HG03460 (cell line): ENCODE measurements at regions not wholly inside any gene's neighbourhood (a gene's known extent, or its start where the extent isn't known, plus 50 kb on each side); places are given as distances from the start of the nearest gene placed in this dataset.

Source experiments
- ATAC-seq: cut with Tn5 transposase; IDR thresholded peaks from one replicate; pipeline ENCODE4 v1.9.1; 2021; ENCODE audit not compliant: unreplicated experiment

DNA sequence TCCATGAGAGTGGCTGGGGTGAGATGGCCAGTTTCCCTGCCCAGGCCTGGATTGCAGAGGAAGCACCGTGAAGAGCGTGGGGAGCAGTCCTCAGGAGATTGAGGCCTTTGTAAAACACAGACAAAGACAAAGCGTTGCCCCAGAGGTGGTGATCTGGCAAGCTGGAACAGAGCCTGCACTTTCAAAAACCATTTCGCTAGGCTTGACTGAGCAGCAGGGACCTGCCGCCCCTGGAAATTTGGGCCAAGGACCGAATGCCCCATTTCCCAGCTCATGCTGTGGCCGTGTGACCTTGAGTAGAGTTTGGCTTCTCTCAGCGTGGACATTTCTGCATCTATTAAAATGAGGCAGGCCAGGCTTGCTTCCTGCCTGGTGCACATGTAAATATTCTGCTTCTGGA is 381.4 kb downstream of the BCOR start:
- no peak for ATAC-seq

DNA sequence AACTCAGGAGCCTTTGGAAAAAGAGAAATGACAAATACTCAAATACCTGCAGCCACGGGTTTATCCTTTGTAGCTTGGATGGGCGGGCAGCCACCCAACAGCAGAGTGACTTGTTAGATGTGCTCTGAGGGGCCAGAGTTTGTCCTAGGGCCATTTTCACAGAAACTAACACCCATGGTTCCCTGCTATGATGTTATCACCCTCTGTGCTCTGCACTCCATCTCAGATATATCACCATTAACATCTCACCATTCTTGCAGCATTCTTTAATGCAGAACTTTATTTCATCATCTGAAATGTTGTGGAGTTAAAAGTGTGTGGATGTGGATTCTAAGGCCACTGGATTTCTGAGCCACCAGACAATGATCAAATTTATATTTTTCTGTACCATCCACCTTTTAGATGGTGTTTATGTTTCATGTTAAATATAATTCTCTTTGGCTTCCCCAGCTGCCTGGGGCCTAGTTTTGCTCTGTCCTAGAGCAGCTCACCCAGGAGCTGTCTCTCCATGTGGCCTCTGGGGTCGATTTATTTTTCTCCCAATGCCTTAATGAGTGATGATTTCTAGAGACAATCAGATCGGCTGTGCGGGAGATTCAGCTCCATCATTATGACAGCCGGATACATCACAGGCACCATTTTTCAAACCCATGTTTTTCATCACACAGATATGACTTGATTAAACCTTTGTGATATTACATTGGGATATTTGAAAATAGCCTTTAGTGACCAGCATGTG is 380.8 kb downstream of the BCOR start:
- no peak for ATAC-seq

DNA sequence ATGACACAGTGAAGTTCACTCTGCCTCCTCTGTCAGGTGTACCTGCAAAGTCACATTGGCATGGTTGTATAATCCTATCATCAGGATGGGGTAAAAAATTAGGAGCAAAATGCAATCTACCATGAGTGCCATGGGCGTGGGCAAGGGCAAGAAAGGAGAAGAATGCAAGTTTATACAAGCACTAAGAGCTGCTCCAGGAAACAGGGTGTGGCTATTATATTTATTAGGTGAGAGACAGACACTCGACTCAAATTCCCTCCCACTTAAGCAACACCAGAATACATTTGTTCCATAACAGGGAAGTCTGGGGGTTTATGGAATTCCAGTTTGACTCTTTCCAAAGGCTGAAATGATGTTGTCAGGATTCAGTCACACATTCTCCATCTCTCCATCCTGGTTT is 378.8 kb downstream of the BCOR start:
- no peak for ATAC-seq

DNA sequence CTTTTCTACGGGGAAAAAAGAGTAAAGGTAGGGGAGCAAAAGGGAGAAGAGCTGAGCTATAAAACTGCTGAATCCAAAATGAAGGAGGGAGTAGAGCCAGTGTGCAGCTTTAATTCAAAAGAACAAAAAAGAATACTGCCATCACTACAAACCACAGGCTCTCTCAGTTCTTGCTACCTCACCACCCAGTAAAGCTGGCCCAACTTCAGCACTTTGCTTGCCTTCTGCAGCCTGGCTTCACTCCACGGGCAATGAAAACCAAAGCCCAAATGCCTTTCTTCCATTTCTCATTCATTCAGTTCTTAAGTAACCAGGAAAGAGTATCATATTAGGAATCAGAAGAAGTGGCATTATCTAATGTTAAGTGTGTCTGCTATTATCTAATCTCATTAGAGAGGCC is 376.8 kb downstream of the BCOR start:
- ATAC-seq: no peak

DNA sequence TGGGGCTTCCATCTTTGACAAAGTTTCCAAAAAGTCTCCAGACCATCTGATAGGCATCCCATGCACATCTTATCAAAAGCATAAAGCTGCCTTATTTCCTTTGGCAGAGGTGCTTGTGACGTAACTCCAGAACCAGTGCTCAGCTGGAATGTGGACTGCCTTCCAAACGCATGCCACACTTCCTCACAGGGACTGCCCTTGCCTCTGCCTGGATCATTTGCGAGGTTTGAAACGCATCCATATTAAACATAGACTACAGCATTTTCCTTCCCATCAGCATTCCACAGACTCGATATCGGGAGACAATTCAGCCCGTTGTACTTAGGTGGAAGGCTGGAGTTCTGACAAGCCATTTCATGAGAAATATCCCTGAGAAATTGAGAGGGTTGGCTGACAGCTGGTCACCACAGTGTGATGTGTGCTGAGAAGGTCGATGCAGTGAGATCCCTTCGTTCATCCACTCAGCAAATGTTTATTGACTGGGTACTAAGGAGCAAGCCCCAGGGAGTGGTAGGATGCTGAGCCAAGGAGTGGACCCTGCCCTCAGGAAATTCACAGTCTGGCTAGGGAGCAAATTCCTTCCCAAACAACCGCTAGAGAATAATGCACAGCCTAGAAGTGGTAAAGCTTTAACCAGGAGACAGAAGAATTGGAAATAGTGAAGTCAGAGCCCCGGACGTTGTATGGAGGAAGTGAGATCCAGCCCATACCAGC is 376.0 kb downstream of the BCOR start:
- ATAC-seq: no peak

DNA sequence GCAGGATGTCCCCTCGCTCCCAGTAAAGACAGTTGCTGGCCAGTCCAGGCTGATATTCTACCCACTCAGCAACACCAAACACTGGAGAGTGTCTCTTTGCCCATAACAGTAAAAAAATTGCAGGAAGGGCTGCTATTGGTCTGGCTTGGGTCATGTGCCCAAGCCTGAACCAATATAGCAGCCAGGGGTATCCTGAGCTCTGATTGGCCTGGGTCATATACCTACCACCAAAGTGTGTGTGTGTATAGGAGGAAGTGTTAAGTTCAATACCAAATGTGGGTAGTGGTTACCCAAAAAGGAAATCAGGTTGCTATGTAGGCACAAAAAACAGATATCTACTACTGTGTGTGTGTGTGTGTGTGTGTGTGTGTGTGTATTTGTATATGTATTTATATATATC is 373.2 kb downstream of the BCOR start:
- no peak for ATAC-seq

DNA sequence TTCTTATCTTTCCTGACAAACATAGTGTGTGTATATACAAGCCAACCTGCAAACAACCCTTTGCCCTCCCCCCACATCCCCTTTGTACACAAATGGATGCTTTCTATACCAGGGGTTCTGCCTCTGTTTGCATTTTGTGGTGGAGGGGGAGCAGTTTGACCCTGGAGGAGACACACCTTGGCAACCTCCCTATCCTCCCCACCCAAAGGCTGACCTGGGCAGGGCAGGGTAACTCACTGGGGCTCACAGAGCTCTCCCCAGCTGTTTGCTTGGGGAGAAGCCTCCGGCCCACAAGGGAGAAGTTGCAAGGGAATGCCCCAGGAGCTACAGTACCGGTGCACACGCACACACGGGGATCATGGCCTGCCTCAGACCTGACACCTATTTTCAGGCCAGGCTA is 372.6 kb downstream of the BCOR start:
- ATAC-seq: no peak

DNA sequence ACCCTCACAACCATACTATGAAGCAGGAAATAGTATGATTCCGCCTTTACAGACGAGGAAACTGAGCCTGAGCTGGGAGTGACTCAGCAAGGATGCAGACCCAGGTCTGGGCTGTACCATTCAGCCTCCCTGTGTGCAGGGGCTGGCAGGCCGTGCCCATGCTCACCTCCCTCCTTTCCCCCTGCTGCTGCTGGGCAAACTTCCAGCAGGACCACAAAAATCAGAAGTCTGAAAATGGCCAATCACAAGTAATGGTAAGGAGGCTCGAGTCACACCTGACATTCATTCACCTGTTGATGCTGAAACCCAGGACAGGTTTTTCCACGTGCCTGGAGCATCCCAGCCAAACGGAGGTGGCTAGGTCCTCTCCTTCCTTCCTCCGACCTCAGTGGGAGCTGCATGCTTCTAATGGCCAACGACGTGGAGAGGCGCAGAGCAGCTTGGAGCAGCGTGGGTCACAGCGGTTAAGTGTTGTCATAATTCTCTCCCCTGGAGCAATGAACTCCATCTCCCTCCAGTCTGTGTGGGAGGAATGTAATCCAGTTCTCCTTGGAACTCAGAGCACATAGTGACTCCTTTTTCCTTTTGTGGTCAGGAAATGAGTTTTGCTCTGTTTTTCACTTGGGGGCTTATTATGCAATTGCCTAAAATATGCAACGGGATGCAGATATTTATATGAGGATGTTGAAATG is 371.7 kb downstream of the BCOR start:
- no peak for ATAC-seq

DNA sequence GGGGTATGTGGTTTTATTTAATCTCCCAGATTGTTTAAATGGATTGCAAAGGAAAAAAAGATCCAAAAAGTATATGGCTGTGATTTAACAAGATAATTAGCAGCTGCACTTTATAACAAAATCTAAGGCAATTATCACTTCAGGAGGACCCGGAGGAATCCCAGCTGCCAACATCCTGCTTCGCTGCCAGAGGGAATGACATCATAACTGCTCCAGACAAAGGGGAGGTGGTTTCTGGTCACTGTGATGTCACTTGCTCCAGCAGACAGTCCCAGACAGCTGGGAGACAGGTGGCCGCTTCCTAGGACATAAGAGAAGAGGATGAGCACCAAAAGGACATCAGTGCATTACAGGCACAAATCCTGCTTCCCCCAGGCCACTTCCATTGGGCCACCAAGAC is 371.0 kb downstream of the BCOR start:
- no peak for ATAC-seq

DNA sequence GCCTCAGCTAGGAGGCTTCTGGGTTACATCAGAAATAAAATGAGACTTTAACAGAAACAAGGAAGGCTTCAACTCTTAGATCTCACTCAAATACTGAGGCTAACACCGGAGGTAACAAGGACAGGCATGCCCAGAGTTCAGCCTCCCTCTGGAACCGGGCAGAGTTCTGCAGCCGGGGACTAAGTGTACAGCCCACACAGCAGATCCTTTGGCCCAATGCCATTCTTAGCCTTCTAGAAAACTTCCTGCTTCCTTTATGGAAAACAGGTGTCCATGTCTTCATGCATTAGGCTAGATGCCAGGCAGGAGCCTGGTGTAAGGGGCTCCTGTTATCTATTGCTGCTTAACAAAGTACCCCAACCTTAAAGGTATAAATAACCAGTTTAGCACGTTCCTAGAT is 369.7 kb downstream of the BCOR start:
- ATAC-seq: no peak

DNA sequence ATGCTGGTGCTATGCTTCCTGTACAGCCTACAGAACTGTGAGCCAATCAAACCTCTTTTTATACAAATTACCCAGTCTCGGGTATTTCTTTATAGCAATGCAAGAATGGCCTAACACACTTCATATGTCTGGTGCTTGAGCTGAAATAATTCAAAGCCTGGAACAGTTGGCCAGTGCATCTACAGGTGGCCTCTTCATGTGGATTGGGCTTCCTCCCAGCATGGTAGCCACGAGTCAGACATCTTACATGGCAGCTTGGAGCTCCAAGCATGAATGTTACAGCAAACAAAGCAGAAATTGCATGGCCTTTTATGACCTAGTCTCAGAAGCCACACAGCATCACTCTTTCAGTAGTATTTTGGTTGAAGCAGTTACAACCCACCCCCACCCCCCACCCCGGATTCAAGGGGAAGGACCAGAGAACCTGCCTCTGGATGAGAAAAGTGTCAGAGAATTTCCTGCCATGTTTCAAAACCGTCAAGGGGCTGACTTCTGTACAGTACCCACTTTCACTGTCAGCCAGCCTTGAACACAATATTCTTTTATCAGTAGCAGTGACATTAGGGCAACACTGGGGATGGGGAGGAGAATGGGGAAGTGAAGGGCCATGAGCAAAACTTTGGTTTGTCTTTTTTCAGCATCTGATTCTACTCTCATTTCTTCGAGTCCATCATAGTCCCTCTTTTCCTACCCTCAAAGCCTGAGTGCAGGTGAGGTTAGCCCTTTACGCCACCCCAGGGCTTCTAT is 368.7 kb downstream of the BCOR start:
- no peak for ATAC-seq

DNA sequence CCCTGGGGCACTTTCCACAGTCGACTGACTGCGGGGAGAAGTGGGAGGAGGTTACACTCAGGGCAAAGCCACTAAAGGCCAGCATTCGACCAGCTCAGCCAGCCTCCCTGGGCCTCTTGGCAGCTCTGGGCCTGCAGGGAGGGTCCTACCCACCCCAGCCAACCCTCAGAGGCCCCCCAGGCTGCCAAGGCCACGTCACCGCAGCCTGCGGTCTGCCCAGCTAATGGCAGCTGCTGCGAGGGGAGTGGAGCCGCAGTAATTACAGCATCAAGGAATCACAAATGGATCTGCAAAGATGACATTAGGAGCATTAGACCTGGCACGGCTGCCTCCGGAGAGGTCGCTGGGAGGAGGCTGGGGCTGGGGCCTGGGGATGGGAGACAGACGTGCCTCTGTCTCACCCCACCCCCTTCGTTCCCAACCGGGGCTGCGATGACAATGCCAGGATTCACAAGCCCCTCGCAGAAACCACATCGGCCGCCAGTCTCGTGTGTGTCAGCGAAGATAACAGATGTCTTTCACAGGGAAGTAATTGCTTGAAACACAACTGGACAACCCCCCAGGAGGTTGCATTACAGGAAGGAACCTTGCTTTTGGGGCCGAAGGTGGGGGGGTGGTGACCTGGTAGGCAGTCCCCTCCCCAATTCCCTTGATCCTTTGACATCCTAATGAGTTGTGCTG is 367.6 kb downstream of the BCOR start:
- ATAC-seq: no peak

DNA sequence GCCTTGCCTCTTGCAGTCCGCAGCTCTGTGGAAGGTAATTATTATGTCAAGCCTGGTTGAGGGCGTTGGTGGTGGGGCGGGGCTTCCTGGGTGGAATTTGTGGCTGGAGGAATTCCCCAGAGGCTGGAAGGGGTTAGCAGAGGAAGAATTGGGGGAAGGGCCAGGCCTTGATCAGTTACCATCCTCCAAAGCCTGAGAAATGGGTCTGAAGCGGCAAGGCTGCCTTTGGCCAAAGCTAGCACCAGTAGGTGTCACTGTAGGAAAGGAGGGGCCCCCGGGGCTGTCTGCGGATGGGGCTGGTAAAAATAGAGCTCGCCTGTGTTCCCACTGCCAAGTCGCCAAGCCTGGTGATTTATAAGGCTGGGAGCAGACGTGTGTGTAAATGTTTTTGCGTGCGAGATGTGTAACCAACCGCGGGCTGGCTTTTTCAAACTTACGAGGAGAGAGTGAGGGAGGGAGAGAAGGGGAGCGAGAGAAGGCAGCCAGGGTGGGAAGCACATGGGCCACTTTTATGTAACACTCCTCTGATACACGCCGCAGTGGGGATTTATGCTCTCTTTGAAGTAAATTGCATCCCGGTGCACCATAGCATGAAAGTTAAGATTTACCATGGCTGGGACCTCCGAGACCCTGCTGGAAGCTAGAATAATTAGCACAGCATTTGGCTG is 367.0 kb downstream of the BCOR start:
- no peak for ATAC-seq

DNA sequence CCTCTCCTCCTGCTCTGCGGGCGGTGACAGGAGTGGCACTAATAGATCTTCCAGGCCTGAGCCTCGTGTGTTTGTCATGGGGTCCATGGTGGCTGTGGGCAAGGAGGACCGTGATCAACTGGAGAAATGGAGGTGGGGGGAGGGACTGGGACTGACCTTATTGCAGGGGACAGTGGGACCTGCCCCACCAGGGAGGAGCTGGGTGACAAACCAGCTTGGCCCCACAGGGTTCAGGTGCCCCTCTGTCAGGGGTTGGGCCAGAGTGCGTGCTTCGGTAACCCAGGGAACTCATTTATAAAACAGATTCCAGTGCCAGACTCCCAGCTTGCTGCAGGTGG is 366.5 kb downstream of the BCOR start:
- no peak for ATAC-seq

DNA sequence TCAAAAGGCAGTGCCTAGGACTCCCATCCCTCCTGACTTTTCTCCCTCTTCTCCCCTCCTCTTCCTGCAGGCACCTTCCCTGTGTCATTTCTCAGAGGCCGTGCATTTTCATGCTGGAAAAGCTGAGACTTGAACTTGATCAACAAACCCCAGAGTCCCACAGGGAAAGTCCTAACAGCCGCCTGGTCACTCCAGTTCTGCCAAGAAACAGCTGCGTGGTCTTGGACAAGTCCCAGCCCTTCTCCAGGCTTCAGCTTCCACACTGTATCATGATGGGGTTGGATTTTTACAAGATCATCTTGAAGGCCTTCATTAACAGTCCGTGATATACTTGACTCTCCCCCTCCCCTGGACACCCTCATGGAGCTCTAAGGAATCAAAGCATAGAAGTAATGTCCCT is 366.0 kb downstream of the BCOR start:
- ATAC-seq: no peak

DNA sequence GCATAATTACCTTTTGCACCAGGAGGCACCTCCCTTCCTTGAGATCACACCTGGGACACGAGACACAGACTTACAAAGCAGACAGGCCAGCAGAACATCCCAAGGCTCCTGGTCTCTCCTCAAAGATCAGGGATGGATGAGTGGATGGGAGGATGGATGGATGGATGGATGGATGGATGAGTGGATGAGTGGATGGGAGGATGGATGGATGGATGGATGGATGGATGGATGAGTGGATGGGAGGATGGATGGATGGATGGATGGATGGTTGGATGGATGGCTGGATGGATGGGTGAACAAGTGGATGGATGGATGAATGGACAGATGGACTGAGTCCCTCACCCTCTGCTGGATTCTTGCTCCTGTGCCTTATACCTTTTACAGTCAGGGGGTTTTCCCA is 364.0 kb downstream of the BCOR start:
- ATAC-seq: no peak

DNA sequence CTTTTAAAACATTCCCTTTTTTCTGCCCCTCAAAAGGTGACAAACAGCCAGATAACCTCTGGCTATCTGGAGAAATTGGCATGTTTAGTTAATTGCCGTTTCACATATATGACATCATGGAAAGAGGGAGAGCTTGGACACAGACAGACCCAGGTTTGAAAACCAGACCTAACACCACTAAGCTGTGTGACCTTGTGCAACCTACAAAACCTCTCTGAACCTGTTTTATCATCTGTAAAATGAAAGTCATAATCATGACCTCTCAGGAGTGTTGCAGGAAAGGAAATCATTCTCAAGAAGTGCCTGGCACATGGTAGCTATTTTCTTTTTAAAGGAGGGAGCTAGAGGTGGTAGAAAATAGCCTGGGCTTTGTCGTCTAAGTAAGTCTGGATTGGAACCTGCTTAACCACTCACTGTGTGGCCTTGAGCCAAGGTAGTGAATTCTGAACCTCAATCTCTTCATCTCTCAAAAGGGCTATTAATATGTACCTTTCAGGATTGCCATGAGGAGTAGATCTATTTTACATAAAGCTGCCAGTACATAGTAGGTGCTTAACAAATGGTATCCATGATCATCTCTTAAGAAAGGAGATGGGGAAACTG is 363.5 kb downstream of the BCOR start:
- ATAC-seq: no peak

DNA sequence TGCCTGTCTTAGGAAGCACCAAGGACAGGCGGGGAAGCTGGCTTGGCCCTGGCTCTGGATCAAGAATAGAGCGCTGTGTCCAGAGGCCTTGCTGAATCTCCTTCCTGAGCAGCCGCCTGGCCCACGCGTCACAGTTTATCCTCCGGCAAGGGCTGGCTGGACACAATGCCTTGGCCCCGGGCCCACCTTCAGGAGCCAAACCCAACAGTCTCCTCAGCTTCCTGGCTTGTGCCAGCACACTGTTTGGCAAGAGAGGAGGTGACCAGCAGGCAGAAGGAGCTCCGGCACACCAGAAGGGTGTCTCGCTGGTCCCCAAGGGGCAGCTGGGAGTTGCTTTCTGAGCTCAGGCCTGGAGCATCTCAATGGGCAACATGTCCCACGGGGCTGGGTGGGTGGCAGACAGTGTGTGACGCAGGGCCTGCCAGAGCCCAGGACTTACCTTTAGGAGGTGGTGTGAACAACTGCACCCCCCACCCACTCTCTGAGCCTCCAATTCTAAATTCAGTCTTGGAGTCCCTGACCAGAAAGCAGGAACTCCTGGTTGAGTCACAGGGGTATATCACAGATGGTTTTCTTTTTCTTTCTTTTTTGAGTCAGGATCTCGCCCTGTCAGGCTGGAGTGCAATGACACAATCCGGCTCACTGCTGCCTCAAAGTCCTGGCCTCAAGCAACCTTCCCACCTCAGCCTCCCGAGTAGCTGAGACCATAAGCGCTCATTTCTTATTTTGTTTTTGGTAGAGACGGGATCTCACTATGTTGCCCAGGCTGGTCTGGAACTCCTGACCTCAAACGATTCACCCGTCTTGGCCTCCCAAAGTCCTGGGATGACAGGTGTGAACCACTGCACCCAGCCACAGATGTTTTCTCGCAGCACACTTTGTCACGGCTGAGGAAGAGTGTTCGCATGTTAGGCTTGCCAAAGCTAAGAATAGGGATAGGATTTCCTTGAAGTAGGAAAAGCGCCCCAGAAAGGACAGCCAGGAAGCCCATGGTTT is 361.2 kb downstream of the BCOR start:
- ATAC-seq: no peak

DNA sequence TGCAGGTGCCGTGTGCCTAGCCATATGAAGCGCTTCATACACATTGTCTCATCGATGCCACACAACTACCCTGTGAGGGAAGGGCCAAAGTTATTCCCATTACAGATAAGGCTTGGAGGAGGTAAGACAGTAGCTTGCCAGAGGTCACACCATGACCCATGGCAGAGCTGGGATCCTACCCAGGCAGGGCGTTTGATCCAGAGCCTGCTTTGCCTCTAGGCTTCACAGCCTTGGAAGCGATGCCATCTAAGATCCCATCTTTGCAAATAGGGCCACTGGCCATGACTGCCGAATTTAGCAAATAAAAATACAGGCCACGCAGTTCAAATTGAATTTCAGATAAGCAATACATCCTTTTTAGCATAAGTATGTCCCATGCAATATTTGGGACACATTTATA is 358.2 kb downstream of the BCOR start:
- ATAC-seq: no peak
